Lower lobe of right lung (tissue), 2 donors: ENCODE measurements at regions not wholly inside any gene's neighbourhood (a gene's known extent, or its start where the extent isn't known, plus 50 kb on each side); places are given as distances from the start of the nearest gene placed in this dataset.

Experiments used
- ATAC-seq, 2 donors: fragments of 200-7000 bp; cut with Tn5 transposase; one replicate each; pipeline ENCODE4 v1.9.1; 2020 to 2022; ENCODE audit warnings: mild to moderate bottlenecking in 2 of 2, moderate library complexity in 2 of 2
- DNase-seq: peaks from one replicate; pipeline ENCODE4 v3.0.0-alpha.2; 2020
- H3K27ac ChIP-seq: fragments of 200-600 bp; one replicate; pipeline ENCODE4 v1.8.0; 2022
- H3K27me3 ChIP-seq: fragments of 200-600 bp; one replicate; pipeline ENCODE4 v1.8.0; 2022; ENCODE audit warnings: low read depth
- H3K36me3 ChIP-seq: fragments of 200-600 bp; one replicate; pipeline ENCODE4 v1.8.0; 2022; ENCODE audit warnings: mild to moderate bottlenecking
- H3K4me1 ChIP-seq: fragments of 200-600 bp; one replicate; pipeline ENCODE4 v1.8.0; 2022
- H3K4me3 ChIP-seq: fragments of 200-600 bp; one replicate; pipeline ENCODE4 v1.8.0; 2022; ENCODE audit warnings: mild to moderate bottlenecking
- H3K9me3 ChIP-seq: fragments of 200-600 bp; one replicate; pipeline ENCODE4 v1.8.0; 2022
- intact Hi-C: fragments of 100-400 bp; cut with DNase I; formaldehyde crosslinking; loops from one replicate; pipeline ENCODE4 v1.11.0; 2022
- TF ChIP-seq, protein P1 (sequence below): fragments of 200-600 bp; IDR thresholded peaks from one replicate; pipeline ENCODE4 v1.8.0; 2022; ENCODE audit warnings: antibody characterized with exemption, mild to moderate bottlenecking
- donor health status: DM: no; HTN: yes; CAD: no; lungs with severe emphysema.

DNA sequence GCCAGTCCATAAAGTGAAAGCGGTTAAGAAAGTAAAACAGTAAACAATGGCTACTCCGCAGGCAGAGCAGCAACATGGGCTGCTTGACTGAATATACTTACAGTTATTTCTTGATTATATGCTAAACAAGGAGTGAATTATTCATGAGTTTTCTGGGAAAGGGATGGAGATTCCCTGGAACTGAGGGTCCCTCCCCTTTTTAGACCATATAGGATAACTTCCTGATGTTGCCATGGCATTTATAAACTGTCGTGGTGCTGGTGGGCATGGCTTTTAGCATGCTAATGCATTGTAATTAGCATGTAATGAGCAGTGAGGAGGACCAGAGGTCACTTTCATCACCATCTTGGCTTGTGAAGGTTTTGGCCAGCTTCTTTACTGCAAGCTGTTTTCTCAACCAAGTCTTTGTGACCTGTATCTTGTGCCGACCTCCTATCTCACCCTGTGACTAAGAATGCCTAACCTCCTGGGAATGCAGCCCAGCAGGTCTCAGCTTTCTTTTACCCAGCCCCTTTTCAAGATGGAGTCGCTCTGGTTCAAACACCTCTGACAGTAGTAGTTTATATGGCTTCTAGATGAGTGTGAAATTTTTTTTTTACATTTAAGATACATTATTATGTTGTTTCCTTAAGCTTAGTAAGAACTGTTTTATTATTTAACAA is 514.8 kb upstream of the TENM3 start:
- Histone ChIP-seq H3K4me1 (no peaks in the 10 kb centered on the region), H3K9me3 (peaks cover 9% of the 10 kb centered on the region), H3K36me3 (no peaks in the 10 kb centered on the region), H3K27ac (no peak overlapping the region), H3K4me3 (no peak overlapping the region), H3K27me3 (no peaks in the 10 kb centered on the region)
- DNase-seq (no peak), ATAC-seq (no peak)
- TF ChIP-seq, protein P1, sequence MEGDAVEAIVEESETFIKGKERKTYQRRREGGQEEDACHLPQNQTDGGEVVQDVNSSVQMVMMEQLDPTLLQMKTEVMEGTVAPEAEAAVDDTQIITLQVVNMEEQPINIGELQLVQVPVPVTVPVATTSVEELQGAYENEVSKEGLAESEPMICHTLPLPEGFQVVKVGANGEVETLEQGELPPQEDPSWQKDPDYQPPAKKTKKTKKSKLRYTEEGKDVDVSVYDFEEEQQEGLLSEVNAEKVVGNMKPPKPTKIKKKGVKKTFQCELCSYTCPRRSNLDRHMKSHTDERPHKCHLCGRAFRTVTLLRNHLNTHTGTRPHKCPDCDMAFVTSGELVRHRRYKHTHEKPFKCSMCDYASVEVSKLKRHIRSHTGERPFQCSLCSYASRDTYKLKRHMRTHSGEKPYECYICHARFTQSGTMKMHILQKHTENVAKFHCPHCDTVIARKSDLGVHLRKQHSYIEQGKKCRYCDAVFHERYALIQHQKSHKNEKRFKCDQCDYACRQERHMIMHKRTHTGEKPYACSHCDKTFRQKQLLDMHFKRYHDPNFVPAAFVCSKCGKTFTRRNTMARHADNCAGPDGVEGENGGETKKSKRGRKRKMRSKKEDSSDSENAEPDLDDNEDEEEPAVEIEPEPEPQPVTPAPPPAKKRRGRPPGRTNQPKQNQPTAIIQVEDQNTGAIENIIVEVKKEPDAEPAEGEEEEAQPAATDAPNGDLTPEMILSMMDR = no peak
- intact Hi-C loops = no loop called here

DNA sequence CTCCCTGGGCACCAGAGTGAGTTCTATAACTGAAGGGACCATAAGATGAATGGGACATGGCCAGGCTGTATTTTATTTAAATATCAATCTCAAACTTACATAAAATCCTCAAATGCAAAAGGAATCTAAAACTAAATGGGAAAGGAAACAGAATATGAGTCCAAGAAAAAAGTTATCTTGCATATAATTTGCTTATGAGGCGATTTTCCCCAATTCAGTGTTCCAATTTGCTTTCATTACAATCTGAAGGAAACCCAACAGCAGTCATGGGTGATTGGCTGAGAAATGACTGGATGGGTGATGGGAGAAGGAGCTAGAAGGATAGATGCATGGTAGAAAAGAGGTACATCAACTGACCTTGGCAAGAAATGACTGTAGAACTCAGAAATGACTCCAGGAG is 511.3 kb upstream of the TENM3 start:
- TF ChIP-seq, protein P1 = no peak
- H3K4me1 ChIP-seq = no peaks in the 10 kb centered on the region
- no peak overlapping the region for H3K27ac ChIP-seq
- no peak overlapping the region for H3K4me3 ChIP-seq
- no peak for ATAC-seq
- DNase-seq = no peak
- no peaks in the 10 kb centered on the region for H3K9me3 ChIP-seq
- no peaks in the 10 kb centered on the region for H3K27me3 ChIP-seq
- H3K36me3 ChIP-seq = no peaks in the 10 kb centered on the region
- intact Hi-C loops = no loop called here

DNA sequence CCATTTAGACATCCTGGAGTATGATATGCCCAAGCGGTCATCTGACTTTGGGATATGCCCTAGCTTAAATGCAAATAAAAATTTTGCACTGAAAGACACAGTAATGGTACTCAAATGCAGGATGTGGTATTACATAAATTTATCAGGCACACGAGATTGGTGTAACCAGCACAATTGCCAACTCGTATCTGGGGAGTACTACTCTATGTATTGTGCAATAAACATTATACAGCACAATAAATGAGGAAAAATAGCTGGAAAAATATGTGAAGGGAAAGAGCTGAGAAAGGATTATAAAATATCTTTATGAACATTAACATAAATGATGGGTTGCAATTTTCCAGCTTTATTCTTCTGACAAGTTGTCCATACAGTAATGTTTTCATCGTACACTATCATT is 505.5 kb upstream of the TENM3 start:
- DNase-seq (no peak), ATAC-seq (no peak)
- Histone ChIP-seq H3K27me3 (no peaks in the 10 kb centered on the region), H3K4me1 (no peaks in the 10 kb centered on the region), H3K36me3 (no peaks in the 10 kb centered on the region), H3K4me3 (no peak overlapping the region), H3K27ac (no peak overlapping the region), H3K9me3 (no peaks in the 10 kb centered on the region)
- TF ChIP-seq, protein P1 = no peak
- intact Hi-C loops = no loop called here

DNA sequence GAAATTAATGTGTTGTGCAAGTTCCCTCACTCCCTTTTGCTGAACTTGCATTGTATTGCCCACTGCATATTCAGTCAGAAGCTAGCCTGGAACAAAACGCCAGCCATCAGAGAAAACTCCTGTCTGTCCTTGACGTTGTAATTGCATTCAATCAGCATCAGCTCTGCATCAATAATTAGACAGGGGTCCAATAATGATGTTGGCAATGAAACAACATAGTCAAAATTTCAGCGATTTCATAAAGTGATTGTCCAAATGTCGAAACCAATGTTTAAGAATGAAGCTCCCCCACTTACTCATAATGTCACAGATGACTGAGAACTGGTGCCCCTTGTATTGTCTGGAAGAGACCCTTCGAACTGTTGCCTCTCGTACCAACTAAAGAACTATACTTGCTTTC is 504.2 kb upstream of the TENM3 start:
- no peaks in the 10 kb centered on the region for H3K27me3 ChIP-seq

DNA sequence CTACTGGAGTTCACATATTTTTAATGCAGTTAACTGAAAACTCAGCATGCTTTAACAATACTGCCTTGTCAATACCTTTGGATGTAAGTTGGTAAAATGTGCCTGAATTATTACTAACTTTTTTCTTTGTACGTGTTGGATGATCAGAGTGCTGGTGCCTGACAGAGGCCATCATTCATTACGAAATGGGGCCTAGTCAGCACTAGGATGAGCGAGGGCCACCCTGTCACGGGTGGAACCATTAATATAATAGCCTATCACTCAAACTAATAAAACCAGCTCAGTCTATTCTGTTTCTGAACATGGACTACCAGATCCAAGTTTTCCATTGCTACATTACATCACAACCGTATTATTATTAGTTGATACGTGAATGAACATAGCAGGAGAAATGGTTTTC is 501.7 kb upstream of the TENM3 start:
- no peak for ATAC-seq

More for the DNA sequence above, 504.2 kb upstream of the TENM3 start:
- no peak overlapping the region for H3K4me3 ChIP-seq
- no peaks in the 10 kb centered on the region for H3K4me1 ChIP-seq
- ATAC-seq (no peak), DNase-seq (no peak)
- no peak overlapping the region for H3K27ac ChIP-seq
- no peaks in the 10 kb centered on the region for H3K9me3 ChIP-seq
- TF ChIP-seq, protein P1 = no peak
- H3K36me3 ChIP-seq = no peaks in the 10 kb centered on the region
- intact Hi-C loops = no loop called here

More for the DNA sequence above, 501.7 kb upstream of the TENM3 start:
- Histone ChIP-seq H3K4me1 (no peaks in the 10 kb centered on the region), H3K4me3 (no peak overlapping the region), H3K27ac (no peak overlapping the region), H3K9me3 (no peaks in the 10 kb centered on the region), H3K27me3 (no peaks in the 10 kb centered on the region), H3K36me3 (no peaks in the 10 kb centered on the region)
- intact Hi-C loops = no loop called here
- TF ChIP-seq, protein P1 = no peak
- DNase-seq = no peak
